H9 (cell line): ENCODE measurements at regions not wholly inside any gene's neighbourhood (a gene's known extent, or its start where the extent isn't known, plus 50 kb on each side); places are given as distances from the start of the nearest gene placed in this dataset.

Experiments
- DNase-seq: peaks from one replicate; pipeline ENCODE4 v3.0.0-alpha.2; 2017
- H2AFZ ChIP-seq: one replicate; pipeline ENCODE4 v1.6.1; 2013; ENCODE audit warnings: mild to moderate bottlenecking, low read length, control low read depth, moderate library complexity
- H2AK5ac ChIP-seq: 2 replicates; pipeline ENCODE4 v1.6.1; 2013; ENCODE audit warnings: low read length, control low read depth, mixed read lengths; ENCODE audit not compliant: insufficient read length
- H2BK120ac ChIP-seq: one replicate; pipeline ENCODE4 v1.6.1; 2013; ENCODE audit warnings: low read depth, mild to moderate bottlenecking, low read length, control low read depth, inconsistent platforms; ENCODE audit not compliant: poor library complexity, severe bottlenecking
- H2BK12ac ChIP-seq: 2 replicates; pipeline ENCODE4 v1.6.1; 2013; ENCODE audit warnings: low read length, control low read depth, mixed read lengths, low read depth; ENCODE audit not compliant: insufficient read length
- H2BK15ac ChIP-seq: 2 replicates; pipeline ENCODE4 v1.6.1; 2013; ENCODE audit warnings: low read depth, low read length, control low read depth
- H2BK20ac ChIP-seq: one replicate; pipeline ENCODE4 v1.6.1; 2013; ENCODE audit warnings: low read depth, mild to moderate bottlenecking, low read length, control low read depth, inconsistent platforms; ENCODE audit not compliant: poor library complexity, severe bottlenecking
- H2BK5ac ChIP-seq: 2 replicates; pipeline ENCODE4 v1.6.1; 2013; ENCODE audit warnings: low read length, control low read depth, mixed read lengths; ENCODE audit not compliant: insufficient read length
- H3K14ac ChIP-seq: 2 replicates; pipeline ENCODE4 v1.6.1; 2013; ENCODE audit warnings: low read length, control low read depth; ENCODE audit not compliant: insufficient read depth
- H3K18ac ChIP-seq: 2 replicates; pipeline ENCODE4 v1.6.1; 2013; ENCODE audit warnings: low read depth, mild to moderate bottlenecking, mixed read lengths, low read length, control low read depth; ENCODE audit not compliant: insufficient read length
- H3K23ac ChIP-seq: 2 replicates; pipeline ENCODE4 v1.6.1; 2013; ENCODE audit warnings: low read length, control low read depth, mixed read lengths, low read depth; ENCODE audit not compliant: insufficient read length
- H3K23me2 ChIP-seq: 2 replicates; pipeline ENCODE4 v1.6.1; 2013; ENCODE audit warnings: low read depth, mild to moderate bottlenecking, mixed read lengths, low read length, control low read depth; ENCODE audit not compliant: insufficient read length, poor library complexity, severe bottlenecking
- H3K27ac ChIP-seq: 2 replicates; pipeline ENCODE4 v1.5.1; 2013; ENCODE audit warnings: low read length, control low read depth, mixed read lengths, low read depth; ENCODE audit not compliant: insufficient read length
- H3K27me3 ChIP-seq: 2 replicates; pipeline ENCODE4 v1.6.1; 2013; ENCODE audit warnings: low read length, control low read depth, inconsistent platforms; ENCODE audit not compliant: insufficient read depth
- H3K4ac ChIP-seq: 2 replicates; pipeline ENCODE4 v1.6.1; 2013; ENCODE audit warnings: low read depth, mild to moderate bottlenecking, control low read depth, inconsistent platforms, low read length, moderate library complexity
- H3K4me1 ChIP-seq: 2 replicates; pipeline ENCODE4 v1.6.1; 2013; ENCODE audit warnings: low read length, control low read depth, inconsistent platforms; ENCODE audit not compliant: insufficient read depth
- H3K4me2 ChIP-seq: 2 replicates; pipeline ENCODE4 v1.6.1; 2013; ENCODE audit warnings: low read length, control low read depth, mixed read lengths; ENCODE audit not compliant: insufficient read length, insufficient read depth
- H3K56ac ChIP-seq: 2 replicates; pipeline ENCODE4 v1.6.1; 2013; ENCODE audit warnings: low read depth, mild to moderate bottlenecking, mixed read lengths, low read length, control low read depth; ENCODE audit not compliant: insufficient read length
- H3K79me1 ChIP-seq: 2 replicates; pipeline ENCODE4 v1.6.1; 2013; ENCODE audit warnings: low read depth, mild to moderate bottlenecking, moderate library complexity, low read length, control low read depth, inconsistent platforms; ENCODE audit not compliant: insufficient read depth, poor library complexity, severe bottlenecking
- H3K79me2 ChIP-seq: 2 replicates; pipeline ENCODE4 v1.6.1; 2013; ENCODE audit warnings: low read length, control low read depth, inconsistent platforms; ENCODE audit not compliant: insufficient read depth
- H3K9ac ChIP-seq: 2 replicates; pipeline ENCODE4 v1.6.1; 2013; ENCODE audit warnings: low read length, control low read depth, mixed read lengths; ENCODE audit not compliant: insufficient read length; ENCODE audit errors: extremely low read depth
- H3K9me3 ChIP-seq: one replicate; pipeline ENCODE4 v1.6.1; 2013; ENCODE audit warnings: low read depth, low read length, inconsistent platforms; ENCODE audit not compliant: control insufficient read depth
- H3T11ph ChIP-seq: one replicate; pipeline ENCODE4 v1.6.1; 2013; ENCODE audit warnings: mild to moderate bottlenecking, low read length, control low read depth, inconsistent platforms
- H4K20me1 ChIP-seq: one replicate; pipeline ENCODE4 v1.6.1; 2013; ENCODE audit not compliant: control insufficient read depth, insufficient read length, insufficient read depth
- H4K5ac ChIP-seq: 2 replicates; pipeline ENCODE4 v1.6.1; 2013; ENCODE audit warnings: low read depth, mild to moderate bottlenecking, mixed read lengths, low read length, control low read depth; ENCODE audit not compliant: insufficient read length
- H4K8ac ChIP-seq: replicated peaks from 2 replicates; pipeline ENCODE4 v1.6.1; 2013; ENCODE audit warnings: low read length, control low read depth, mixed read lengths, low read depth; ENCODE audit not compliant: insufficient read length
- H4K91ac ChIP-seq: 2 replicates; pipeline ENCODE4 v1.6.1; 2013; ENCODE audit warnings: low read depth, mild to moderate bottlenecking, moderate library complexity, mixed read lengths, low read length, control low read depth; ENCODE audit not compliant: insufficient read length
- H3K27ac Mint-ChIP-seq, 3 experiments: 2 replicates in 2 of 3; 3 replicates in 1 of 3; pipeline ENCODE4 v1.8.0; 2020 to 2021; ENCODE audit warnings: mixed read lengths in 3 of 3, mild to moderate bottlenecking in 1 of 3, moderate library complexity in 1 of 3
- H3K27me3 Mint-ChIP-seq: 2 replicates; pipeline ENCODE4 v1.8.0; 2021; ENCODE audit warnings: low read depth, mild to moderate bottlenecking, moderate library complexity, mixed read lengths
- H3K36me3 Mint-ChIP-seq, 3 experiments: 2 replicates in 2 of 3; 3 replicates in 1 of 3; pipeline ENCODE4 v1.8.0; 2020 to 2021; ENCODE audit warnings: low read depth in 3 of 3, mixed read lengths in 3 of 3; ENCODE audit not compliant: insufficient read depth in 1 of 3
- H3K4me1 Mint-ChIP-seq, 2 experiments: 2 replicates each; pipeline ENCODE4 v1.8.0; 2020; ENCODE audit warnings: mixed read lengths in 2 of 2
- H3K4me3 Mint-ChIP-seq, 2 experiments: 2 replicates in 1 of 2; 3 replicates in 1 of 2; pipeline ENCODE4 v1.8.0; 2020 to 2021; ENCODE audit warnings: mild to moderate bottlenecking in 2 of 2, mixed read lengths in 2 of 2, moderate library complexity in 1 of 2
- H3K9me3 Mint-ChIP-seq, 2 experiments: 2 replicates in 1 of 2; 3 replicates in 1 of 2; pipeline ENCODE4 v1.8.0; 2020; ENCODE audit warnings: mild to moderate bottlenecking in 2 of 2, mixed read lengths in 2 of 2, moderate library complexity in 1 of 2
- WGBS: extraction: QIAGEN DNeasy Blood & Tissue Kit; methylation state at CpG from one replicate; pipeline ENCODE4 v1.1.7; 2013; ENCODE audit warnings: missing lambda C conversion rate, low lambda C conversion rate, mixed read lengths; ENCODE audit not compliant: insufficient read length; ENCODE audit errors: extremely low coverage; 5-methylcytosine and 5-hydroxymethylcytosine counted together
- TF ChIP-seq, protein P1 (sequence below): fragments of 200-600 bp; sonication (generic); conservative IDR thresholded peaks from 3 replicates; pipeline ENCODE4 v1.8.0; 2021; ENCODE audit warnings: antibody characterized with exemption, mild to moderate bottlenecking

GRCh38 chr2:198757069-198757468 is 700.7 kb downstream of the SATB2 start:
- Histone ChIP-seq H2AFZ (no peak overlapping the region), H4K91ac (no peak overlapping the region), H2BK120ac (no peak overlapping the region), H2BK12ac (no peak overlapping the region), H2BK5ac (no peak overlapping the region), H3K79me2 (no peaks in the 10 kb centered on the region), H3K23me2 (no peaks in the 10 kb centered on the region), H3K14ac (no peak overlapping the region), H3K4ac (no peak overlapping the region), H4K20me1 (no peaks in the 10 kb centered on the region), H3K4me2 (no peak overlapping the region), H3K27me3 (no peaks in the 10 kb centered on the region), H3K9me3 (no peaks in the 10 kb centered on the region), H3T11ph (no peak overlapping the region), H3K79me1 (no peaks in the 10 kb centered on the region), H3K4me1 (no peaks in the 10 kb centered on the region), H4K8ac (no peak overlapping the region), H3K56ac (no peak overlapping the region), H3K27ac (no peak overlapping the region), H4K5ac (no peak overlapping the region), H3K23ac (no peak overlapping the region), H2BK15ac (no peak overlapping the region), H3K9ac (no peak overlapping the region), H2BK20ac (no peak overlapping the region), H3K18ac (no peak overlapping the region), H2AK5ac (no peak overlapping the region)
- no peaks in the 10 kb centered on the region for H3K9me3 Mint-ChIP-seq
- H3K36me3 Mint-ChIP-seq, result no peaks in the 10 kb centered on the region
- no peaks in the 10 kb centered on the region for H3K27me3 Mint-ChIP-seq
- WGBS, result no CpG with 5 or more reads among the region's 3 CpGs
- no peak for DNase-seq
- peaks cover 0 to 5% of the 10 kb centered on the region in 2 experiments; a peak in 1 of 4 replicates for H3K4me1 Mint-ChIP-seq
- TF ChIP-seq, protein P1, sequence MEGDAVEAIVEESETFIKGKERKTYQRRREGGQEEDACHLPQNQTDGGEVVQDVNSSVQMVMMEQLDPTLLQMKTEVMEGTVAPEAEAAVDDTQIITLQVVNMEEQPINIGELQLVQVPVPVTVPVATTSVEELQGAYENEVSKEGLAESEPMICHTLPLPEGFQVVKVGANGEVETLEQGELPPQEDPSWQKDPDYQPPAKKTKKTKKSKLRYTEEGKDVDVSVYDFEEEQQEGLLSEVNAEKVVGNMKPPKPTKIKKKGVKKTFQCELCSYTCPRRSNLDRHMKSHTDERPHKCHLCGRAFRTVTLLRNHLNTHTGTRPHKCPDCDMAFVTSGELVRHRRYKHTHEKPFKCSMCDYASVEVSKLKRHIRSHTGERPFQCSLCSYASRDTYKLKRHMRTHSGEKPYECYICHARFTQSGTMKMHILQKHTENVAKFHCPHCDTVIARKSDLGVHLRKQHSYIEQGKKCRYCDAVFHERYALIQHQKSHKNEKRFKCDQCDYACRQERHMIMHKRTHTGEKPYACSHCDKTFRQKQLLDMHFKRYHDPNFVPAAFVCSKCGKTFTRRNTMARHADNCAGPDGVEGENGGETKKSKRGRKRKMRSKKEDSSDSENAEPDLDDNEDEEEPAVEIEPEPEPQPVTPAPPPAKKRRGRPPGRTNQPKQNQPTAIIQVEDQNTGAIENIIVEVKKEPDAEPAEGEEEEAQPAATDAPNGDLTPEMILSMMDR, result no peak
- no peak overlapping the region for H3K27ac Mint-ChIP-seq
- no peak overlapping the region for H3K4me3 Mint-ChIP-seq
